Central memory CD4-positive, alpha-beta T cell (primary cell): ENCODE measurements at regions not wholly inside any gene's neighbourhood (a gene's known extent, or its start where the extent isn't known, plus 50 kb on each side); places are given as distances from the start of the nearest gene placed in this dataset.

ENCODE experiments used
- DNase-seq: peaks from one replicate; pipeline ENCODE4 v3.0.0; 2022

GRCh38 chr18:71707985-71708500 lies 836.1 kb downstream of the CBLN2 start:
- no peak for DNase-seq

GRCh38 chr18:71707400-71707799 lies 836.7 kb downstream of the CBLN2 start:
- DNase-seq = no peak

DNA sequence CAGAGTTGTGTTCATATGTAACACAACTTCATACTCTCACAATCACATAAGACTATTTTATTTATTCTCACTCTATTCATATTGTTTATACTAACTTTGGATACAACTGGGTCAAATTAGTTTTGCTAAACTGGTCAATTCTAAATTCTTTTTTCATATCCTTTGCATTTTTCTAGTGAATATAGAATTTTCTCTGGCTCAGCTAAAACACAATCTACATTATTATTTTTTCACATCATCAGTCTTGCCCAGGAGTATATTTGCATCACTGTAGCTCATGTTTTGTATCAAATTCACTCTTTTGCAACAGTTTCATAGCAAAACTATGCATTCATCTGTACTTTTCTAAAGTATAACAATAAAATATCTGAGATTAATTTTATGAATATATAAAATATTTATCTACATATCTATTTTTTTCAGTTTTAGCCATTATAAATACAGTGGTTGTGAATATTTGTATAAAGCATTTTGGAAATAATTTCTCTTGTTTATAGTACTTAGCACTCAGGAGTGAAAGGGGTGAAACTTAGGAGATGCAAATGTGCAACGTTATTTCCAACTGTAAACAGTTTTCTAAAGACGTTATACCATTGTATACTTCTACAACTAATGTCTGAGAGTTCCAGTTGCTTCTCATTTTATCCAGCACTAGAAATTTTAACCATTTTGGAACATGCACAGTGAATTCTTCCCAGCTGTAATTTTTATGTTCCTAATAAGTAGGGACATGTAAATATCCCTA lies 854.6 kb downstream of the CBLN2 start:
- no peak for DNase-seq

DNA sequence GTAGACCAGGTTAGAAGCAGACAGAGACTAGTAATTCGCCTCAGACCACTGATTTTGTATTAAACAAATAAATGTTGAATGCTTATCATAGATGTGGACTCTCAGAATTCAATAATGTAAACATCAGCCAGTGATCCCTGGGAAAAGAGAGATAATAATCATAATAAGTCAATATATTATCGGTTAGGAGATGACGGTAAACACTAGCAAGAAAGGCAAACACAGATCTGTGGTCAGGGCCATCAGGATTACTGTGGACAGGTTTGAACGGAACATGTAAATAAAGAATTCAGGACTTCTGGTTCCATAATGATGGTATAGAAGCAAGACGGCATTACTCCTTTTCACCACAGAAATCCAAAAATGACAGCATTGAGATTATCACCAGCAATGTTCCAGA lies 861.6 kb downstream of the CBLN2 start:
- no peak for DNase-seq

DNA sequence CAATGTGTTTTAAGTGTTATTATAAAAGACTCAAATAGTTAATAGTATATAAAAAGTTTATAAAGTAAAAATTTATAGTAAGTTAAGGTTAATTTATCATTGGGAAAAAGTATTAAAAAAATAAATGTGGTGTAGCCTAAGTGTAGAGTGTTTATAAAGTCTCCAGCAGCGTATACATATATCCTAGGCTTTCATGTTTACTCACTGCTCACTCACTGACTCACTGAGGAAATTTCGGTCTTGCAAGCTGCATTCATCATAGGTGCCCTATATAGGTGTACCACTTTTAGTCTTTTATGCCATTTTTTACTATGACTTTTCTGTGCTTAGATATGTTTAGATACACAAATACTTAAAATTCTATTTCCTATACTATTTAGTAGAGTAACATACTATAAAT lies 866.0 kb downstream of the CBLN2 start:
- no peak for DNase-seq

GRCh38 chr18:71673954-71674353 lies 870.2 kb downstream of the CBLN2 start:
- DNase-seq = no peak

DNA sequence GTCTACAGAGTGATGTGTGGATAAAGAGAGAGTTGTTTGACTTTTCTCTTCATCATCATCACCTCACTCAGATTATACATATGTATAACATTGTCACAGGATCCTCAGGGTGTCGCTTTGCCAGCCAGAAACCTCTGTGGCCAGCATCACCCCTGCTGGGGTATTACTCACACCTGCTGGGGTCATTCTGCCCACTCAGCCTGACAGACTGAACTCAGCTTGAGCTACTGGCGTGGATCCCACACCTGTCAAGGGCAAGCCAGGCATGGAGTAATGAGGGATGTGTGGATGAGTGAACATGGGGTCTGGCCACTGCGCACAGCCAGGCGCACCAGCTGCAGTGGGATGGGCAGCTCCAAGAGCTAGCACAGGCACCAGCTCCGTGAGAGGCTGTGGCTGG lies 870.6 kb downstream of the CBLN2 start:
- DNase-seq = no peak

DNA sequence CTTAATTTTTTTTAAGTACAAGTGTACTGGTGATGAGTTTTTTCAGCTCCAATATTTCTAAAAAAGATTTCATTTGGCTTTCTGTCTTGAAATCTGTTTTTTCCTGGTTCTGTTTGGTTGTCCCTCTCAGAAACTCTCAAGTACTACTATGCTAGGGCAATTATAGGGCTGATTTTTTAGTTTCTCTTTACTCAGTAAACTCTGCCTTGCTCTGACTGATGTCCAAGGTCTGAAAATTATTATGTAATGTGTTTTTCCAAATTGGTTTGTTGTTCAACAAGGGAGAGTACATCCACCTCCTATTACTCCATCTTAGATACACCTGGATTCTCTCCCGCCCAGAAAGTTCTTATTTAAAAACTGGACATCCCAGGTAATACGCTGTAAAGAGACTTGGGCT lies 877.7 kb downstream of the CBLN2 start:
- no peak for DNase-seq

- no peak for DNase-seq
Measured at GRCh38 chr18:71665131-71665530, 879.0 kb downstream of the CBLN2 start.

- no peak for DNase-seq
Measured at GRCh38 chr18:71643822-71644221, 900.3 kb downstream of the CBLN2 start.

- DNase-seq = no peak
Measured at GRCh38 chr18:71630696-71631095, 913.4 kb downstream of the CBLN2 start.

DNA sequence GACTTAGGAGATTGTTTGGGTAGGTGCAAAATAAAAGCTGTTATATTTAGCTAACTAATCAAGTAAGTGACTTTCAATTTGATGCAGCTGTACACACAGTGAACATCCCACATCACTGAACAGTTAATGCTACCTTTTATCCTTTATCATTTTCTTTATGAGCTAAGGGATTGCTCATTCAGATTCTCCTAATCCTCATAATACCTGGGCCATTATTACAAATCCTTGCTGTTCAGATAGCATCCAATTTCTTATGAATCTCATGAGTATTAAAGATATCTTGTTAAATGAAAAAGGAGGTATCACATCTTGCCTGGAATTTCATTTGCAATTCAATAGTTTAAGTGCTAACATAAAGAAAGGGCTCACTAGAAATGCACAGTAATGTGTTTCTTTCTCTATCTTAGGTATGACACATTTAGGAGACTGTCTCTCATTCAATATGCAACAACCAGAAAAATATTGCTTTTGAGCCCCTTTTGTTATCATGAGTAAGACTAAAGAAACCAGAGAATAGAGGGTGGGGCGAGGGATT lies 918.5 kb downstream of the CBLN2 start:
- DNase-seq = no peak

DNA sequence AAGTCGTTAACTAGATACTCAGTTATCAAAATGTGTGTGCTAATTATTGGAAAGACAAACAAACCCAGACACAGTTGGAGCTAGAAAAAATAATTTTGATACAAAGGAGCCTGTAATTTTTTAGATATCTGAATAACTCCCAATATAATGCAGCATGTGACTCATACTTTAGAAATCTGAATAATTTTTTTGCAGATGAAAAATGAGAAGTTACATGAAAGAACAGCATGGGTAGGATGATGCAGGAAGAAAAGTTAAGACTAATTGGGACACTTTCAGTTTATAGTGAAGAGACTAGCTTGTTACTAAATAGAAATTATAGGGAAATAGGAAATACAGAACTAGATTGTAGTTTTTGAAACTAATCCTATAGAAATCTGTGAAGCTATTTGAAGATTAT lies 945.8 kb downstream of the CBLN2 start:
- DNase-seq = no peak

GRCh38 chr18:71597219-71597618 lies 946.9 kb downstream of the CBLN2 start:
- no peak for DNase-seq

GRCh38 chr18:71583252-71583651 lies 960.9 kb downstream of the CBLN2 start:
- no peak for DNase-seq

GRCh38 chr18:71554686-71555085 lies 989.5 kb downstream of the CBLN2 start:
- DNase-seq = no peak

DNA sequence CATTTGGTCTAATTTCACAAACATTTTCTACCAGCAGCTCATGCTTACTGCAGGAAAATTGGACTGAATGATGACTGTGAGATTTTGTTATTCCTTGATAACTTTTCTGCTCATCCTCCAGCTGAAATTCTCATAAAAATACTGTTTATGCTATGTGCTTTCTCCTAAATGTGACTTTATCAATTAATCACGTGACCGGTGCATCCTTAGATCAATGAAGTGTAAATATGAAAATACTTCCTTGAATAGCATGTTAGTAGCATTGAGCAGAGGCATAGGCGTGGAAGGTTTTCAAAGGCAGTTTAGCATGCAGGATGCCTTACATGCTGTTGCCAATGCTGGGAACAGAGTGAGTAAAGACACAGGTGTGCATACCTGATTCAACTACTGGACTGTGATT lies 1002.5 kb downstream of the CBLN2 start:
- DNase-seq = no peak

GRCh38 chr18:71529703-71530303 lies 1014.3 kb downstream of the CBLN2 start:
- no peak for DNase-seq

DNA sequence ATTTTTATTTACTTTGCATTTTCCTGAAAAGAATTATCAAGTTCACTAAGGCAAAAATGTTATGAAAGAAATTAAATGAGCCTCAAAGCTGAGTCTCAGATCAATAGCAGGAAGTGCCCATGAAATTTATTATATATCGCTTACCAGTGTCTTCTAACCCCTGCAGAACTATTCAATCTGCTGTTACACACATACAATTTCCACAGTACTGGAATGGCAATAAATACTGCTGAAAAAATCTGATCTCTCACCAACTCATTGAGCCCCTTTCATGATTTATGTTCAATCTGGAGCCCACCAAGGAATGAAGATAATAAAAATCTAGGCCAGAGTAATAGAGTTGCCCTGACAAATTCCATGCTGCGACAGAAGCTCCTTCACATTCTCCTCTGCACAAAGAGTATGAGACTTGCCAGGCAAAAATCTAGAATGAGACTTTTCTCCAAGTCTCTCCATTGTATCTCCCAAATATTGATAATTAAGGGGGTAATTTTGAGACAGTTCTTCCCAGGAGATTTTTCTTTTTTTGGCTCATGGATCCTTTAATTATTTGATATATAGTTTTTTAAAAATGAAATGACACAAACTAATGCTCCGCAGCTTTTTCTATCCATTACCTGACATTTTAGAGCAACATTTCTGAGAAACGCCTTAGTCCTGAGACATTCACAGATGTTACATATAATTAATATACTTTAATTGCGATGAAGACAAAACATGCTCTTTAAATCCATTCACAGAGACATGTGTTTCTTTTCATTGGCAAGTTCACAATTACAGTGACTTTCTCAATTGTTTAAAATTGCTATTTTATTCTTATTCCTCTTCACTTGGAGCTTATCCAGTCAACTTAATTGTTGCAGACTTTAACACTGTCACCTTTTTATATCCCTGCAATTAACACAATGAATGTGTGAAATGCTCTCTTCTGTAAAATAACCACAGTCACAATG lies 1020.4 kb downstream of the CBLN2 start:
- no peak for DNase-seq

GRCh38 chr18:71505526-71505925 lies 1038.6 kb downstream of the CBLN2 start:
- no peak for DNase-seq

DNA sequence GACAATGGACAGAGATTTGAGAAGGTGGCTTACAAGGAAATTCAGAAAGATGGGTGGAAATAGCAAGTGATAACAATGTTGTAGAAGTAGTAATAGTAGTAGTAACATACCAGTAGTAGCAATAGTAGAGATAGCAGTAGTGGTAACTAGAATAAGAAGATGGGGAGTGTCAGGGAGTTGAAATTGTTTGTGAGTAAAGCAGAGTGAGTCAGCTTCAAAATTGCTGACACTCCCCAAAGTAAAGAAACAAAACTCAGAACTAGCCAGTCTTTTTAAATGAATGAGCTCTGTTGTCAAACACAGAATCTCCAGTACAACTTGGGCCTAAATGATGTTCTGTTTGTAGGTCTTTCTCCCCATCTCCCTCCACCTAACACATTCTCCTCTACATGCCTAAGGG lies 1040.9 kb downstream of the CBLN2 start:
- DNase-seq = no peak

- DNase-seq = no peak
Measured at GRCh38 chr18:71485611-71486010, 1058.5 kb downstream of the CBLN2 start.
